ENCODE measurements at regions not wholly inside any gene's neighbourhood (a gene's known extent, or its start where the extent isn't known, plus 50 kb on each side); places are given as distances from the start of the nearest gene placed in this dataset.

GRCh38 chr16:63188086-63188771, 1152.0 kb upstream of the CDH8 start:
- no peaks in the 10 kb centered on the region for H3K9me3 ChIP-seq
- no peaks in the 10 kb centered on the region for H3K4me1 ChIP-seq
- DNase-seq (ENCODE audit: low spot score in 2 of 2): no peak
- no peaks in the 10 kb centered on the region for H3K27me3 ChIP-seq
- no peak overlapping the region for H3K27ac ChIP-seq
- no peak overlapping the region for H3K4me3 ChIP-seq
- intact Hi-C loops (cut with DNase I): no loop called here
- no peaks in the 10 kb centered on the region for H3K36me3 ChIP-seq
- TF ChIP-seq CTCF (IDR thresholded peaks at IDR 0.05): no peak

GRCh38 chr16:63187638-63188037, 1151.4 kb upstream of the CDH8 start:
- H3K27ac ChIP-seq: no peak overlapping the region
- intact Hi-C loops (cut with DNase I): no loop called here
- no peaks in the 10 kb centered on the region for H3K4me1 ChIP-seq
- H3K9me3 ChIP-seq: no peaks in the 10 kb centered on the region
- no peak for TF ChIP-seq CTCF (IDR thresholded peaks at IDR 0.05)
- H3K4me3 ChIP-seq: no peak overlapping the region
- DNase-seq (ENCODE audit: low spot score in 2 of 2): no peak
- H3K27me3 ChIP-seq: no peaks in the 10 kb centered on the region
- no peaks in the 10 kb centered on the region for H3K36me3 ChIP-seq

GRCh38 chr16:63185235-63185780, 1149.1 kb upstream of the CDH8 start:
- no peaks in the 10 kb centered on the region for H3K36me3 ChIP-seq
- H3K4me1 ChIP-seq: no peaks in the 10 kb centered on the region
- H3K27ac ChIP-seq: no peak overlapping the region
- intact Hi-C loops (cut with DNase I): no loop called here
- no peaks in the 10 kb centered on the region for H3K9me3 ChIP-seq
- DNase-seq (ENCODE audit: low spot score in 2 of 2): no peak
- H3K27me3 ChIP-seq: no peaks in the 10 kb centered on the region
- no peak overlapping the region for H3K4me3 ChIP-seq
- no peak for TF ChIP-seq CTCF (IDR thresholded peaks at IDR 0.05)

- intact Hi-C loops (cut with DNase I): no loop called here
- no peak for DNase-seq (ENCODE audit: low spot score in 2 of 2)
- no peaks in the 10 kb centered on the region for H3K27me3 ChIP-seq
- no peaks in the 10 kb centered on the region for H3K36me3 ChIP-seq
- H3K4me3 ChIP-seq: no peak overlapping the region
- no peak for TF ChIP-seq CTCF (IDR thresholded peaks at IDR 0.05)
- no peaks in the 10 kb centered on the region for H3K4me1 ChIP-seq
- H3K27ac ChIP-seq: no peak overlapping the region
- no peaks in the 10 kb centered on the region for H3K9me3 ChIP-seq
Observed at GRCh38 chr16:63183743-63184142, 1147.5 kb upstream of the CDH8 start.

GRCh38 chr16:63175313-63175712, 1139.1 kb upstream of the CDH8 start:
- DNase-seq (ENCODE audit: low spot score in 2 of 2): no peak
- Histone ChIP-seq H3K4me1 (no peaks in the 10 kb centered on the region), H3K27me3 (no peaks in the 10 kb centered on the region), H3K9me3 (no peaks in the 10 kb centered on the region), H3K4me3 (no peak overlapping the region), H3K36me3 (no peaks in the 10 kb centered on the region), H3K27ac (no peak overlapping the region)
- no peak for TF ChIP-seq CTCF (IDR thresholded peaks at IDR 0.05)
- intact Hi-C loops (cut with DNase I): no loop called here

All from ascending aorta (tissue), 2 donors.